Astrocyte (in vitro differentiated cells and primary cell): ENCODE measurements at regions not wholly inside any gene's neighbourhood (a gene's known extent, or its start where the extent isn't known, plus 50 kb on each side); places are given as distances from the start of the nearest gene placed in this dataset.

ENCODE experiments used
- DNase-seq: peaks from one replicate; pipeline ENCODE4 v3.0.0-alpha.2; 2010; ENCODE audit warnings: low read depth
- FAIRE-seq: peaks from 2 replicates; lab custom pipeline; 2011; peaks lifted over from hg19 to GRCh38; lab: Jason Lieb, UNC
- H2AFZ ChIP-seq: 2 replicates; pipeline ENCODE4 v1.6.0; 2012; ENCODE audit warnings: low read depth, low read length, inconsistent platforms
- H3K27ac ChIP-seq: 2 replicates; pipeline ENCODE4 v1.5.1; 2011; ENCODE audit warnings: low read depth, low read length, inconsistent platforms
- H3K27me3 ChIP-seq: 2 replicates; pipeline ENCODE4 v1.6.0; 2011; ENCODE audit warnings: low read length, inconsistent platforms; ENCODE audit not compliant: insufficient read depth
- H3K36me3 ChIP-seq: 2 replicates; pipeline ENCODE4 v1.5.1; 2011; ENCODE audit warnings: low read length, inconsistent platforms; ENCODE audit not compliant: insufficient read depth
- H3K4me1 ChIP-seq: 2 replicates; pipeline ENCODE4 v1.5.1; 2011; ENCODE audit warnings: low read length, inconsistent platforms; ENCODE audit not compliant: insufficient read depth
- H3K4me2 ChIP-seq: 2 replicates; pipeline ENCODE4 v1.6.0; 2012; ENCODE audit warnings: low read length, inconsistent platforms
- H3K4me3 ChIP-seq: 2 replicates; pipeline ENCODE4 v1.5.1; 2011; ENCODE audit warnings: low read depth, mild to moderate bottlenecking, low read length, inconsistent platforms; ENCODE audit not compliant: insufficient read depth
- H3K79me2 ChIP-seq: 2 replicates; pipeline ENCODE4 v1.6.0; 2012; ENCODE audit warnings: mild to moderate bottlenecking, low read length, inconsistent platforms; ENCODE audit not compliant: insufficient read depth
- H3K9ac ChIP-seq: 2 replicates; pipeline ENCODE4 v1.6.0; 2012; ENCODE audit warnings: mild to moderate bottlenecking, low read length, inconsistent platforms
- H3K9me3 ChIP-seq: 2 replicates; pipeline ENCODE4 v1.5.1; 2012; ENCODE audit warnings: low read depth, mild to moderate bottlenecking, low read length, inconsistent platforms; ENCODE audit not compliant: insufficient read depth
- H4K20me1 ChIP-seq: 2 replicates; pipeline ENCODE4 v1.6.0; 2012; ENCODE audit warnings: low read length, inconsistent platforms; ENCODE audit not compliant: insufficient read depth
- H3K27ac Mint-ChIP-seq: one replicate; pipeline ENCODE4 v1.8.0; 2021; ENCODE audit warnings: mild to moderate bottlenecking, mixed read lengths; ENCODE audit not compliant: unreplicated experiment
- H3K27me3 Mint-ChIP-seq: one replicate; pipeline ENCODE4 v1.8.0; 2021; ENCODE audit warnings: low read depth, mixed read lengths; ENCODE audit not compliant: unreplicated experiment
- H3K36me3 Mint-ChIP-seq: one replicate; pipeline ENCODE4 v1.8.0; 2021; ENCODE audit warnings: low read depth, mixed read lengths; ENCODE audit not compliant: unreplicated experiment
- H3K4me1 Mint-ChIP-seq: one replicate; pipeline ENCODE4 v1.8.0; 2021; ENCODE audit warnings: low read depth, mixed read lengths; ENCODE audit not compliant: unreplicated experiment
- H3K4me3 Mint-ChIP-seq: one replicate; pipeline ENCODE4 v1.8.0; 2021; ENCODE audit warnings: mild to moderate bottlenecking, moderate library complexity, mixed read lengths; ENCODE audit not compliant: unreplicated experiment
- H3K9me3 Mint-ChIP-seq: one replicate; pipeline ENCODE4 v1.8.0; 2021; ENCODE audit warnings: mild to moderate bottlenecking, mixed read lengths; ENCODE audit not compliant: unreplicated experiment
- CTCF ChIP-seq: IDR thresholded peaks from 2 replicates; pipeline ENCODE4 v1.5.1; 2011; ENCODE audit warnings: low read depth, mild to moderate bottlenecking, inconsistent platforms, low read length, moderate library complexity; ENCODE audit not compliant: insufficient read depth
- EZH2 ChIP-seq: IDR thresholded peaks from 2 replicates; pipeline ENCODE4 v1.6.1; 2012; ENCODE audit warnings: mild to moderate bottlenecking, low read length, inconsistent platforms; ENCODE audit not compliant: insufficient read depth

- no peak for DNase-seq
- Histone ChIP-seq H3K27me3 (peaks cover 4% of the 10 kb centered on the region), H3K79me2 (no peaks in the 10 kb centered on the region), H2AFZ (no peak overlapping the region), H3K4me2 (no peak overlapping the region), H3K9ac (no peak overlapping the region), H3K4me1 (no peaks in the 10 kb centered on the region), H3K4me3 (no peak overlapping the region), H3K9me3 (no peaks in the 10 kb centered on the region), H3K27ac (no peak overlapping the region), H3K36me3 (no peaks in the 10 kb centered on the region), H4K20me1 (no peaks in the 10 kb centered on the region)
- no peak for FAIRE-seq
- Mint-ChIP-seq H3K27ac (no peak overlapping the region), H3K36me3 (no peaks in the 10 kb centered on the region), H3K4me3 (no peak overlapping the region), H3K27me3 (peaks cover 10% of the 10 kb centered on the region), H3K4me1 (no peaks in the 10 kb centered on the region), H3K9me3 (no peaks in the 10 kb centered on the region)
- TF ChIP-seq EZH2 (no peak), CTCF (no peak)
Measured at GRCh38 chr1:101444381-101444780, 207.6 kb downstream of the S1PR1 start.

- H3K9me3 Mint-ChIP-seq = no peaks in the 10 kb centered on the region
Measured at GRCh38 chr1:101444873-101445618, 208.2 kb downstream of the S1PR1 start.

More at GRCh38 chr1:101444873-101445618, 208.2 kb downstream of the S1PR1 start:
- H3K27me3 Mint-ChIP-seq = peaks cover 10% of the 10 kb centered on the region
- no peaks in the 10 kb centered on the region for H3K36me3 Mint-ChIP-seq
- FAIRE-seq = no peak
- no peaks in the 10 kb centered on the region for H3K4me1 ChIP-seq
- H3K79me2 ChIP-seq = no peaks in the 10 kb centered on the region
- no peak overlapping the region for H3K9ac ChIP-seq
- H3K4me1 Mint-ChIP-seq = no peaks in the 10 kb centered on the region
- no peak overlapping the region for H3K27ac Mint-ChIP-seq
- no peak overlapping the region for H3K4me3 ChIP-seq
- no peak overlapping the region for H2AFZ ChIP-seq
- H3K4me2 ChIP-seq = no peak overlapping the region
- H3K9me3 ChIP-seq = no peaks in the 10 kb centered on the region
- no peak for DNase-seq
- H4K20me1 ChIP-seq = no peaks in the 10 kb centered on the region
- H3K27me3 ChIP-seq = peaks cover 1% of the 10 kb centered on the region
- no peak for TF ChIP-seq EZH2
- no peak for TF ChIP-seq CTCF
- H3K4me3 Mint-ChIP-seq = no peak overlapping the region
- no peaks in the 10 kb centered on the region for H3K36me3 ChIP-seq
- no peak overlapping the region for H3K27ac ChIP-seq
